ENCODE measurements at regions not wholly inside any gene's neighbourhood (a gene's known extent, or its start where the extent isn't known, plus 50 kb on each side); places are given as distances from the start of the nearest gene placed in this dataset.

GRCh38 chr4:13830449-13830848 lies 202.9 kb upstream of the BOD1L1 start:
- no peaks in the 10 kb centered on the region for H4K20me1 ChIP-seq (replicated peaks; ENCODE audit: insufficient read depth)
- TF ChIP-seq REST (IDR thresholded peaks at IDR 0.05; ENCODE audit: unreplicated experiment), result no peak
- TF ChIP-seq ZNF331 (CRISPR knock-in tag; IDR thresholded peaks at IDR 0.05; ENCODE audit: low read depth), result no peak
- TF ChIP-seq CTCF (conservative IDR thresholded peaks at IDR 0.05; ENCODE audit: low read depth in 2 of 2), result no peak
- TF ChIP-seq ZNF114 (CRISPR knock-in tag; IDR thresholded peaks at IDR 0.05), result no peak
- TF ChIP-seq JUNB (IDR thresholded peaks at IDR 0.05; ENCODE audit: unreplicated experiment), result no peak
- no peak for TF ChIP-seq ETS1 (IDR thresholded peaks at IDR 0.05)
- TF ChIP-seq EZH2 (IDR thresholded peaks at IDR 0.05; ENCODE audit: low read depth, unreplicated experiment), result no peak
- no peak for TF ChIP-seq POLR2AphosphoS5 (IDR thresholded peaks at IDR 0.05; ENCODE audit: low read depth)
- no peak for TF ChIP-seq CREB1 (CRISPR knock-in tag; IDR thresholded peaks at IDR 0.05; ENCODE audit: low read depth)
- no peak for TF ChIP-seq EZH2phosphoT487 (IDR thresholded peaks at IDR 0.05; ENCODE audit: unreplicated experiment)
- TF ChIP-seq ZNF462 (CRISPR knock-in tag; IDR thresholded peaks at IDR 0.05), result no peak
- TF ChIP-seq NANOG (IDR thresholded peaks at IDR 0.05; ENCODE audit: borderline replicate concordance), result no peak
- no peak for TF ChIP-seq STAT1 (IDR thresholded peaks at IDR 0.05; ENCODE audit: unreplicated experiment)
- H3K36me3 ChIP-seq (ENCODE audit: insufficient read depth), result no peaks in the 10 kb centered on the region
- no peaks in the 10 kb centered on the region for H3F3A ChIP-seq (replicated peaks; ENCODE audit: low read depth)
- ATAC-seq (no peak), DNase-seq (ENCODE audit: low spot score) (no peak)
- H3K27ac ChIP-seq (ENCODE audit: low read depth), result no peak overlapping the region
- Mint-ChIP-seq H3K27ac (no peak overlapping the region), H3K9me3 (peaks cover 4% of the 10 kb centered on the region), H3K4me1 (no peaks in the 10 kb centered on the region), H3K36me3 (ENCODE audit: low read depth) (no peaks in the 10 kb centered on the region), H3K27me3 (ENCODE audit: insufficient read depth, low read depth, poor library complexity) (no peaks in the 10 kb centered on the region), H3K4me3 (no peak overlapping the region)
- H3K27me3 ChIP-seq (ENCODE audit: insufficient read depth), result no peaks in the 10 kb centered on the region
- H3K79me2 ChIP-seq (replicated peaks; ENCODE audit: insufficient read depth), result no peaks in the 10 kb centered on the region
- H3K4me2 ChIP-seq, result no peak overlapping the region
- H3K4me3 ChIP-seq, result no peak overlapping the region
- H3K9me2 ChIP-seq (ENCODE audit: insufficient read depth), result 0 out of 2 replicates have a peak, but pooled peaks cover 6% of the 10 kb centered on the region
- H2AFZ ChIP-seq, result no peak overlapping the region
- H3K4me1 ChIP-seq (ENCODE audit: insufficient read depth), result no peaks in the 10 kb centered on the region

Measured in GM23338 (cell line).